Iris pigment epithelial cell (primary cell): ENCODE measurements at regions not wholly inside any gene's neighbourhood (a gene's known extent, or its start where the extent isn't known, plus 50 kb on each side); places are given as distances from the start of the nearest gene placed in this dataset.

Experiments used
- DNase-seq: peaks from one replicate; pipeline ENCODE4 v3.0.0-alpha.2; 2011; ENCODE audit warnings: low read depth

GRCh38 chr1:4273243-4273642, 373.2 kb upstream of the C1orf174 start:
- DNase-seq: no peak

GRCh38 chr1:4273747-4274146, 373.7 kb upstream of the C1orf174 start:
- no peak for DNase-seq

DNA sequence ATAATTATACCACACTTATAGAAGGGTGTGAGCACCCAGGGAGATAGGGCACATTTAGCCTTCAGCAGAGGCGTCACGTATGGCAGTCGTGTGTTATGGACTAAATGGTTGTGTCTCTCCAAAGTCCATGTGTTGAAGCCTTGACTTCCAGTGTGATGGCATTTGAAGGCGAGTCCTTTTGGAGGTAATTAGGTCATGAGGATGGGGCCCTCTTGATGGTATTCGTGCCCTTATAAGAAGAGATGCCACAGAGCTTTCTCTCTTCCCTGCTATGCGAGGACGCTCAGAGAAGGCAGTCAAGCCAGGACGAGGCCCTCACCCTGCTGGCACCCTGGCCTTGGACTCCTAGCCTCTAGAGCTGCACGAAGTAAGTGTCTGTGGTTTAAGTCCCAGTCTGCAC, 375.0 kb upstream of the C1orf174 start:
- DNase-seq: no peak

GRCh38 chr1:4276238-4276637, 376.2 kb upstream of the C1orf174 start:
- DNase-seq: no peak

DNA sequence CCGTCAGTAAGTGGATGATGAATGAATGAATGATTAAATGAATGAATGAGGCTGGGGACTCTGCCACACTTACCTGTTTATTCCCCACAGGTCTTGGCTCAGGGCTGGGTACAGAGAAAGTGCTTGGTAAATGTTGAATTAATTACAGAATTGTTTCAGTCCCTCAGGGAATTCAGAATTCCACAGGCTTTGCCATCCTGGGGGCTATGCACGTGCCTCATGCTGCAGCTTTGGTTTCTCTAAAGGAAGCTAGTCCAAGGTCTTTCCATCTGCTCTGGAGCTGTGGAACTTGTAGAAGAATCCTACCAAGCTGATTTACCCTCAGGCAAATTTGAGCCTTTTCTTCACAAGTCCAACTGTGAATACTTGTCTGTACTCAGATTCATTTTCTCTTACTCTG, 376.8 kb upstream of the AJAP1 start:
- no peak for DNase-seq

- DNase-seq: no peak
Observed at GRCh38 chr1:4284976-4285375, 369.4 kb upstream of the AJAP1 start.

DNA sequence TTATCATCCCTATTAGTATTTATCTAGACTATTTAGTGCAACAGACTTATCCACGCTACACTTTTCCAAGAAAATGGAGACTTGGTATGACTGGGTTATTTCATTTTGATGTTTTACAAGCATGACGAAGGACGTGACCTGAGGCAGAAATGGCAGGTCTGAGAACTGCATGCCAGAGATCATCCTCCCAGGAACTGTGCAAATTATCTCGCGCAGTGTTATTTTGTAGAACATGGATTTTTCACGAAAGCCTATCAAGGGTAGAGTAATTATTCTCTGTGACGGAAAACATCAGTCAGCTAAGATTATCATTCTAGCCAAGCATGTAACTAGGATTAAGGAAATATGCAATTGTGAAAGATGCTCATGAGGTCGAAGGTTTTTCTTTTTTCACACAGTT, 361.5 kb upstream of the AJAP1 start:
- no peak for DNase-seq

DNA sequence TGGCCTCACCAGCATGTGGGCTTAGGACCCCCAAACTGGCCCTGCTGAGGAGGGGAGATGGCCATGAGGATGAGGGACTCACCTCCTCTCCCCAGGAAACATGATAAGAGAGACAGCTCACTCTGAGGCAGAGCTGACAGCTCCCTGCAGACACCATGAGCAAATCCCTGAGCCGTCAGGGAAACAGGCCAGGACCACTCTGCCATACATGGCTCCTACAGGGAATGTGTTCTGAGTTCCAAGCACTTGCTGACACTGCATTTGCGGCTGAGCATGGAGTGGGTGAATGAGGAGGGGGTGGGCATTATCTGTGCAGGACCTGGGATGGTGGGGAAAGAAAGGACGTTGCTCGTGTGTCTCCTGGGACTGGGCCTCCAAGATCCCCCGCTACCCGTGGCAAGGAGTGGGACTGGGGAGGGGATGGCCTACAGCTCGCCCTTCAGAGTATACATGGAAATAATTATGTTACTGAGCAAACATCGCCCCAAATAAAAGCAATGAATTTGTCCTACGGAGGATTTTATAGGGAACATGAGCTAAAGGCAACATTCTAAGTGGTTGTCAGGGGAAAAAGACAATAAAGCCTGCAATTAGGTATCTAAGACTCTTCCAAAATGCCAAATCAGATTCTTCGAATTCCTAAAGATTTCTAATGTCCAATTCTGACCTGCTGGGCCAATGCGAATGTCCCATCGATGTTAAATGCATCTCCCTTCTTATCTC, 355.9 kb upstream of the AJAP1 start:
- no peak for DNase-seq

DNA sequence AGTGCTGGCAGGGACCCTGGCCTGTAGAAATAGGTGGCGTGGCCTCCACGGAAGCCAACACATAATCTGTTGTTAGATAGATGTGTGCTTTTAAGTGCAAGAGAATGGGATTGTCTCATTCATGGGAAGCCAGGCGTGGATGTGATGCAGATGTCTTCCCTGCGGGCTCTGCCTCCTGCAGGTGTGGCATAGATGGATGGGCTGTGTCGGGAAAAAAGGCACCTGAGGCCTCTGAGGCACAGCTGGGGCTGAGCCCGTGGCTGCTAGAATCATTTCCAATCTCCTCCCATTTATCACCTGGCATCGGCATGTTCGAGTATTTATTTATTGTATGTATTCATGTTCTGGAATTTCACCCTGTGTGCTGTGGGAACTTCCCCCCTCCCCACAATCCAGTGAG, 353.4 kb upstream of the AJAP1 start:
- DNase-seq: no peak

- no peak for DNase-seq
Observed at GRCh38 chr1:4303303-4303702, 351.1 kb upstream of the AJAP1 start.

- no peak for DNase-seq
Observed at GRCh38 chr1:4305526-4306301, 348.7 kb upstream of the AJAP1 start.

DNA sequence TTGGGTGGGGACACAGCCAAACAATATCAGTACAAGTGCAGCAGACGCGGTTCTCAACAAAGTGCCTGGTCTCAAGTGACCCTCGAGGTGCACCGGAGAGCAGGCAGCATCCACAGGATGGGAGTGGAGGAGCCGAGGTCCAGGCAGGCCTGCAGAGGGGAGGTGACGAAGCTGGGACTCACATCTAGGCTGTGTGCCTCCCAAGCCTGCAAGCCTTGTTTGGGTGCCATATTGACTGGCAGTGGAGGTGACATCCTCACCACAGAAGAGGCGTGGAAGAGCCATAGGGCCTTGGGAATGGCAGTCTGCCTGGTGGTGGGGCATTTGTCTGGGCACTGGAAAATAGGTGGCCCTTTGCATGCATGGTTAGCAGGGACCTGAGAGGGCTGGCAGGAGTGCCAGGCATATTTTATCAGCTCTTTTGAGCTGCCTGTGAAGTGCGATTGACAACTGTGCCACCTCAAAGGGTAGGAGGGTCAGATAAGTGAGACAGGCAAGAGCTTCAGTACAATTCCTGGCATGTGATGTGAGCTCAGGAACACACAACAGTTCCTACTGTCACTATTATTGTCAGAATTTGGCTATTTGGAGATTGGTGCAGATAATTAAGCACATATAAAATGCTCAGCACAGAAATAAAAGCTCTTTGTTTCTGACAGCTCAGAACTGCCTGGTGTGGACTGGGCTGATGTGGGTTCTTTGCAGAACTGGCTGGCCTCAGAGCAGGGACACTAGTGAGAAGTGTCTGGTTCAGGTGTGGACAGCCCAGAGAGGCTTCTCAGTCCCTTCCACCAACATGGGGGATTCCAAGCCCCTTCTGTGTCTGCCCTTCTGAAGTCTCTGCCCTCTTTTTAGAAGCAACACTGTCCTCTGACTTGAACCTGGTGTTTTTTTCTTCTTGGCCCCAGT, 347.6 kb upstream of the AJAP1 start:
- no peak for DNase-seq

- DNase-seq: no peak
Observed at GRCh38 chr1:4307468-4307845, 347.0 kb upstream of the AJAP1 start.

GRCh38 chr1:4307911-4308545, 346.4 kb upstream of the AJAP1 start:
- DNase-seq: no peak

DNA sequence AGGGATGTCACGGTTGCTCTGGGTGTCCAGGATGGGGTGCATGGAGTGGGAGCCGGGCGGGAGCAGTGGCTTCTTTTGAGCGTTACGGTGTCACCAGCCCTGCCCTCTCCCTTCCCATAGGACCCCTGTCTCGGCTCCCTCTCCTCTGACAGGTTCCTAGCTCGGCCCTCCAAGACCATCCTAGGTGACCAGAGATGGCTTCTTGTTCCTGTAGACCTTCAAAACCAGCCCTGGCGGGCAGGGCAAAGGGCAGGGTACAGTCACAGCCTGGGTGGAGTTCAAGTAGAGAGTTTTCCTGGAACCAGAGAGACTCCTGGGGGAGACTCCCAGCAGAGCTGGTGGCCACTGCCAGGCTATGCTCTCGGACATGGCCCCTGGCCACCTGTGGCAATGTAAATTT, 345.6 kb upstream of the AJAP1 start:
- DNase-seq: no peak

GRCh38 chr1:4309676-4310320, 344.6 kb upstream of the AJAP1 start:
- no peak for DNase-seq

DNA sequence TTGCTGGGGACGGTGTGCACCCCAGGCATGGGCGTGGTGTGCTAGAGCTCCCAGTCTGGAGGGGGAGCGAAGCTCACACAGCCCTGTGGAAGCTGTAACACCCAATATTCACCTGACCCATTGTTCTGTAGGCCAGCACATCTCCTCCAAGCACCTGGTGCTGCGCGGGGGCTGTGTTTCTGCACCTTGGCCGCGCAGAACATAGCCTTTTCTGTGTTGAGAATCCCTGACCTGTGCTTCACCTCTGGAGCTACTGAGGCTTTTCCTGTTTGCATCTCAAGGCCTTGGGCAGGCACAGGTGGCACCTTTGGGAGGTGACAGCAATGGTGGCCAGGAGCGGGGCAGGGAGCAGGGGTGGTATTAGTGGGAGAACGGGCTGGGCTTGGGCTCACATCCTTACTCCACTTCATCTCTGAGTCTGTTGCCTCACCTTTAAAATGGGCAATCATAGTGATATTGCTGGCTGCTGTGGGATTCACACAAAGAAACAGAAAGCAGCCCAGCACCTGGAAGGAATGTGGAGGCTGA, 343.9 kb upstream of the AJAP1 start:
- no peak for DNase-seq

GRCh38 chr1:4312024-4312423, 342.4 kb upstream of the AJAP1 start:
- no peak for DNase-seq

- no peak for DNase-seq
Observed at GRCh38 chr1:4315202-4315601, 339.2 kb upstream of the AJAP1 start.

DNA sequence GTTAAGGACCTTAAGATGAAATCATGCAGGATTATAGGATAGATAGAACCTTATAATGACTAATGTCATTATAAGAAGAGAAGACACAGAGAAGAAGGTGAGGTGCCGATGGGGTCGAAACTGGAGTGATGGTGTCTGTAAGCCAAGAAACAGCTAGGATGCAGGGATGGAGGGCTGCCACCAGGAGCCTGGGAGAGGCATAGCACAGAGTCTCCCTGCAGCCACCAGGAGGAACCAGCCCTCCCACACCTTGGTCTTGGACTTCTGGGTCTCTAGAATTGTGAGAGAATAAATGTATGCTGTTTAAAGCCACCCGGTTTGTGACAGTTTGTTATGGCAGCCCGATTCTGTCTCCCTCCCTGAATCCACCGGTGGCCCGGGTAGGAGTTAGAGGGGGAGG, 337.2 kb upstream of the AJAP1 start:
- DNase-seq: no peak

- DNase-seq: no peak
Observed at GRCh38 chr1:4318720-4319119, 335.7 kb upstream of the AJAP1 start.

DNA sequence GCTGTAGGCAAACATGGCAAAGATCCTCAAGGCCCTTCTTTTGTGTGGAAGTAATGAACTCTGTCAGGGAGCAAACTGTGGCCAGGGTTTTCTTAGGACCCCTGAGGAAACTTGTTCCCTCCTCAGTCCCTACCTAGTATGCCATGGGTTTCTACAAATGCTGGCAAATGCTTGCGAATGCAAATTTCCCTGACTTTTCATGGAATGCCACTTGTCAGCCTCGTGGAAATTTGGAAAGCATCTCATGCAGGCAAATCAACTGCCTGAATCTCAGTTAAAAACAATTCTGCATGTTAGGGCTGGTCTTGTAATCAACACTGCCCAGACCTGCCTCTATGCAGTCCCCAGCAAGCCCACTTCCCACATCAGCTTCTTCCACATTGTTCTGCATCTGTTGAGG, 334.9 kb upstream of the AJAP1 start:
- DNase-seq: no peak
